Lower leg skin (tissue), 3 donors: ENCODE measurements at regions not wholly inside any gene's neighbourhood (a gene's known extent, or its start where the extent isn't known, plus 50 kb on each side); places are given as distances from the start of the nearest gene placed in this dataset.

Experiments used
- CTCF ChIP-seq, 3 donors: fragments of 450-650 bp; IDR thresholded peaks; one replicate each; pipeline ENCODE4 v1.5.1; 2016; ENCODE audit warnings: antibody characterized with exemption in 3 of 3, mild to moderate bottlenecking in 3 of 3, moderate library complexity in 2 of 3
- POLR2A ChIP-seq, 2 donors: fragments of 450-650 bp; IDR thresholded peaks; one replicate each; pipeline ENCODE4 v1.6.1; 2016 to 2017; ENCODE audit warnings: antibody characterized with exemption in 2 of 2, mild to moderate bottlenecking in 1 of 2, moderate library complexity in 1 of 2

- TF ChIP-seq POLR2A (IDR thresholded peaks at IDR 0.05): no peak
- no peak for TF ChIP-seq CTCF (IDR thresholded peaks at IDR 0.05)
These were observed 661.0 kb upstream of the CDH18 start for GRCh38 chr5:20648981-20649380.
